Peyer's patch (tissue), 4 donors: ENCODE measurements at regions not wholly inside any gene's neighbourhood (a gene's known extent, or its start where the extent isn't known, plus 50 kb on each side); places are given as distances from the start of the nearest gene placed in this dataset.
A peak's percentile ranks its signal among the peaks of the same experiment; 100 is the strongest.

ENCODE experiments used
- DNase-seq, 3 donors: peaks; one replicate each; pipeline ENCODE4 v3.0.0-alpha.2; 2017 to 2019
- H3K27ac ChIP-seq, 4 donors: fragments of 200-600 bp; sonication (generic); one replicate each; pipeline ENCODE4 v1.5.1; 2016 to 2019
- H3K27me3 ChIP-seq, 2 donors: fragments of 200-600 bp; sonication (generic); one replicate each; pipeline ENCODE4 v1.5.1; 2019
- H3K36me3 ChIP-seq, 3 donors: fragments of 200-600 bp; sonication (generic); one replicate each; pipeline ENCODE4 v1.5.1; 2016 to 2019
- H3K4me1 ChIP-seq, 4 donors: fragments of 200-600 bp; sonication (generic); one replicate each; pipeline ENCODE4 v1.5.1; 2016 to 2019
- H3K4me3 ChIP-seq, 4 donors: fragments of 200-600 bp; sonication (generic); 1 replicate in 3 of 4; 2 replicates in 1 of 4; pipeline ENCODE4 v1.5.1; 2016 to 2019; ENCODE audit warnings: mild to moderate bottlenecking in 1 of 4
- H3K9me3 ChIP-seq, 4 donors: fragments of 200-600 bp; sonication (generic); one replicate each; pipeline ENCODE4 v1.5.1; 2016 to 2019; ENCODE audit warnings: mild to moderate bottlenecking in 1 of 4
- CTCF ChIP-seq, 6 experiments: fragments of 450-650 bp in 4 of 6; fragments of 200-600 bp in 2 of 6; sonication (generic) in 1 of 6; IDR thresholded peaks; one replicate each; pipeline ENCODE4 v1.5.1; 2017 to 2019; ENCODE audit warnings: antibody characterized with exemption in 6 of 6, mild to moderate bottlenecking in 3 of 6, moderate library complexity in 1 of 6
- POLR2A ChIP-seq, 2 donors: fragments of 450-650 bp; IDR thresholded peaks; one replicate each; pipeline ENCODE4 v1.5.1; 2017; ENCODE audit warnings: antibody characterized with exemption in 2 of 2, mild to moderate bottlenecking in 2 of 2, moderate library complexity in 2 of 2

GRCh38 chr6:79431537-79431933 lies 105.7 kb downstream of the LCA5 start:
- no peaks in the 10 kb centered on the region for H3K27me3 ChIP-seq
- H3K4me3 ChIP-seq: no peak overlapping the region
- H3K27ac ChIP-seq: no peak overlapping the region
- H3K9me3 ChIP-seq: no peaks in the 10 kb centered on the region
- H3K36me3 ChIP-seq: no peaks in the 10 kb centered on the region
- no peaks in the 10 kb centered on the region for H3K4me1 ChIP-seq
- TF ChIP-seq CTCF (IDR thresholded peaks at IDR 0.05): peak in 1 of 6 experiments; percentile 12
- TF ChIP-seq POLR2A (IDR thresholded peaks at IDR 0.05): no peak
- no peak for DNase-seq

GRCh38 chr6:79430913-79431536 lies 106.2 kb downstream of the LCA5 start:
- Histone ChIP-seq H3K27me3 (no peaks in the 10 kb centered on the region), H3K9me3 (no peaks in the 10 kb centered on the region), H3K4me1 (no peaks in the 10 kb centered on the region), H3K4me3 (no peak overlapping the region), H3K36me3 (no peaks in the 10 kb centered on the region), H3K27ac (no peak overlapping the region)
- no peak for DNase-seq
- TF ChIP-seq POLR2A (IDR thresholded peaks at IDR 0.05): no peak
- no peak for TF ChIP-seq CTCF (IDR thresholded peaks at IDR 0.05)

GRCh38 chr6:79427721-79428120 lies 109.5 kb downstream of the LCA5 start:
- Histone ChIP-seq H3K4me3 (no peak overlapping the region), H3K9me3 (no peaks in the 10 kb centered on the region), H3K27ac (no peak overlapping the region), H3K27me3 (no peaks in the 10 kb centered on the region), H3K36me3 (no peaks in the 10 kb centered on the region), H3K4me1 (no peaks in the 10 kb centered on the region)
- no peak for DNase-seq
- no peak for TF ChIP-seq CTCF (IDR thresholded peaks at IDR 0.05)
- TF ChIP-seq POLR2A (IDR thresholded peaks at IDR 0.05): no peak

GRCh38 chr6:79426625-79427278 lies 110.5 kb downstream of the LCA5 start:
- no peak for DNase-seq
- no peaks in the 10 kb centered on the region for H3K4me1 ChIP-seq
- TF ChIP-seq POLR2A (IDR thresholded peaks at IDR 0.05) (no peak), CTCF (IDR thresholded peaks at IDR 0.05) (no peak)
- no peak overlapping the region for H3K27ac ChIP-seq
- H3K36me3 ChIP-seq: no peaks in the 10 kb centered on the region
- no peak overlapping the region for H3K4me3 ChIP-seq
- H3K9me3 ChIP-seq: no peaks in the 10 kb centered on the region
- H3K27me3 ChIP-seq: no peaks in the 10 kb centered on the region

GRCh38 chr6:79425589-79426311 lies 111.5 kb downstream of the LCA5 start:
- Histone ChIP-seq H3K9me3 (no peaks in the 10 kb centered on the region), H3K27me3 (no peaks in the 10 kb centered on the region), H3K4me1 (no peaks in the 10 kb centered on the region), H3K4me3 (no peak overlapping the region), H3K27ac (no peak overlapping the region), H3K36me3 (no peaks in the 10 kb centered on the region)
- no peak for DNase-seq
- TF ChIP-seq POLR2A (IDR thresholded peaks at IDR 0.05): no peak
- no peak for TF ChIP-seq CTCF (IDR thresholded peaks at IDR 0.05)
